Stimulated activated CD8-positive, alpha-beta memory T cell treated with anti-CD3 and anti-CD28 coated beads, Interleukin-7, amount 100 ng/mL, for 48 hours (primary cell): ENCODE measurements at regions not wholly inside any gene's neighbourhood (a gene's known extent, or its start where the extent isn't known, plus 50 kb on each side); places are given as distances from the start of the nearest gene placed in this dataset.
"Not testable (repeated sequence)": the region's sequence is repeated elsewhere in the genome, so short reads cannot be mapped to it uniquely, and the experiment has no call there.

Experiments
- DNase-seq, 2 donors: peaks; one replicate each; pipeline ENCODE4 v3.0.0-alpha.2; 2020; ENCODE audit warnings: low read depth in 1 of 2; ENCODE audit errors: extremely low read depth in 1 of 2

DNA sequence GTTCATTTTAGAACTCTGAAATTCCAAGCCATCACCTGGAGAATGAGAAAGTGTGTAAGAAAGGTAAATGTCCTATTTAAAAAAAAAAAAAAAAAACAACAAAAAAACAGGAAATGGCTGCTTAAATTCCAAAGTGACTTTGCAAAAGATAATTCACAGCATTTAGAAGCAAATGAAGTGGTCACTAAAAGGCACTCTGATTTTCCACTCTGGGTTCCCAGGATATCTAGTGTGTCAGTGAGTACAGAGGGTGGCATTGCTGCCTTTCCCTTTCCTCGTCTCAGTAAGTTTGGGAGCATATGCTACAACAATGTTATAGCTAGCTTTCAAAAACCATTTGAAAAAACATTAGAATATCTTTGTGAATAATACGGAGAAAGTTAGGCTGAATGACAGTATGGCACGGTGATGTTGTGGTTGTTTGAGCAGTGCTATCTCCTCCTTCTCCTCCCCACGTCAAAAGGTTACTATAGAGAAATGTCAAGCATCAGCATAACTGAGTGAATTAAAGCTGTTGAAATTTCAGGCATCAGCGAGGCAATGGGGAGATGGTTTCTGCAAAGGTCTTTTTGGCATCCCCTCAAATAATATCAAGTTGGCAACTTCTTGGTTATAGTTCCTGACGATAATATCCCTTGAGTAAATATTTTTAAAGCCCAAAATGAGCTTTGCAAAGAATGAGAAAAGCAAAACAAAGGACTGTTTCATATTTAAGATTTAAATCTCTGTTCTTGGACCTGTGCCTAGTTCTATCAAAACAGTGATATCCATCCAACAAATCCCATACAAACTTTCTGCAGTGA lies 164.5 kb upstream of the E2F7 start:
- no peak for DNase-seq

DNA sequence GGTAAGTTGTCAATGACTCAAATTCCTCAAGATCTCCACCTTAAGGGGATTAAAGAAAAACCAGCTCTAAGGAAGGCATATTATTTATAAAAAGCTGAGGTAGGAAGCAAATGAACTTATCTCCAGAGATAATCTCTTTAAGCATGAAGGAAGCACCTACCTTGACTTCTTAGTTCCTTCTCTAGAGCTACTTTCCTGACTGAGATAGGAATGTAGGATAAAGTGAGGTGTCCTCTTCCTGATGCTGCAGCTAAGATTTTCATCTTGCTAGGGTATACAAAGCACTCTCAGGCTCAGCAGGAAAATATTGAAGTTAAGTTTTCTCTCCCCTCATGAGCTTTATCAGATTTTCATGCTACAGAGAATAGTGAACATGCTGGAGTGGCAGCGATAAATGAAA lies 163.0 kb upstream of the E2F7 start:
- no peak for DNase-seq

DNA sequence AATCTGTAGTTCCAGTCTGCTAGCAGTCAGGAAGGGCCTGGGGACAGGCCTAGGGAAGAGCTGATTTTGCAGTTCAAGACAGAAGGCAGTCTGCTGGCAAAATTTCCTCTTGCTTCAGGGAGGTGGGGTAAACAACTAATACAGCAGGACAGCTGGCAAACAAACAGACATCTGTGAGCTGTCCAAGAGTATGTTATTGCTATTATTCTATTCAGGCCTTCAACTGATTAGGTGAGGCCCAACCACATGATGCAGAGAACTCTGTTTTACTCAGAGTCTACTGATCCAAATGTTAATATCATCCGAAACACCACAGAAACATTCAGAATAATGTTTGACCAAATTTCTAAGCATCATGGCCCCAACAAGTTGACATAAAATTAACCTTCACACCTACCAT lies 161.0 kb upstream of the E2F7 start:
- DNase-seq: no peak

DNA sequence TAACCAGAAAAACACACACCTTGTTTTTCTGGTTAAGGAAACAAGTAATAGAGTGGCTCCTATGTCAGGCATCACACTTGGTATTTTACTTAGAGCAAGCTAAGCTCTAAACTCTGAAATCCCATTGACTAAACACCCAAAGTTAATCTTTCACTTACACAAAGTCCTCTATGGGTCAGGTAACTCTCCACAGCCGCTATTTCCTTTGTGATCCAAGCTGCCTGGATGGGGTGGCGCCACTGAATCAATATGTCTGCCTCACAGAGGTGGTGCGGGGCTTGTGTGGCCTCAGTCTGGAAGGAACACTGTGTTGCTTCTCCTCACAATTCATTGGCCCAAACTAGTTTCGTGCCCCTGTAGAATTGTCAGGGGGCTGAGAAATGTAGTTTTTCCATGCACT lies 160.0 kb upstream of the E2F7 start:
- DNase-seq: no peak

- no peak for DNase-seq
Observed at GRCh38 chr12:77224346-77224745, 159.0 kb upstream of the E2F7 start.

GRCh38 chr12:77222336-77222735 lies 157.0 kb upstream of the E2F7 start:
- DNase-seq: no peak

- DNase-seq: no peak
Observed at GRCh38 chr12:77220586-77220985, 155.2 kb upstream of the E2F7 start.

DNA sequence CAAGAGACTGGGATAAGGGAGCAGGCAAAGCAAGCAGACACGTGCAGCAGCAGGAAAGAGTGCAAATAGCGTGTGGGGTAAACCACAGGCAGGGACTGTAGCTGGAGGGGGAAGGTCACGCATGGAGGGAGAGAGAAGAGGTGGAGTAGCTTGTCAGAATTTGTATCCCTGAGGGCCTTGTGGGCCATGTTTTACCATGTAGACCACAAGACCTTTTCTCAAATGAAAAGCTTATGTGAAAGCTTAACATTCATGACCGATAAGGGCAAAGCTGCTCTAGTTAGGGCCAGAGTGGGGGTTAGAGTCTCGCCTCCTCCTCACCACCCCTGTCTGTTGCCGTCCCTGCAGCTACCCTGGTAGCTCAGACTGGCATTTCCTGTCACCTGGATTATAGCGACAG lies 152.9 kb upstream of the E2F7 start:
- DNase-seq: no peak

DNA sequence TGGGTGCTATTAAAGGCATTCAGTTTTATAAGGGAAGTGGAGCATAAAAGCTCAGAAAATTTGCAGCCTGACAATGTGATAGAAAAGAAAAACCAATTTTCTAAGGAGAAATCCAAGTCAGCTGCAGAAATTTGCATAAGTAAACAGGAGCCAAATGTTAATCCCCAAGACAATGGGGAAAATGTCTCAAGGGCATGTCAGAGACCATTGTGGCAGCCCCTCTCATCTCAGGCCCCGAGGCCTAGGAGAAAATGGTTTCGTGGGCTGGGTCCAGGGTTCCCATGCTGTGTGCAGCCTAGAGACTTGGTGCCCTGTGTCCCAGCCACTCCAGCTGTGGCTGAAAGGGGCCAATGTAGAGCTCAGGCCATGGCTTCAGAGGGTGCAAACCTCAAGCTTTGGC lies 150.8 kb upstream of the E2F7 start:
- not testable (repeated sequence) for DNase-seq

DNA sequence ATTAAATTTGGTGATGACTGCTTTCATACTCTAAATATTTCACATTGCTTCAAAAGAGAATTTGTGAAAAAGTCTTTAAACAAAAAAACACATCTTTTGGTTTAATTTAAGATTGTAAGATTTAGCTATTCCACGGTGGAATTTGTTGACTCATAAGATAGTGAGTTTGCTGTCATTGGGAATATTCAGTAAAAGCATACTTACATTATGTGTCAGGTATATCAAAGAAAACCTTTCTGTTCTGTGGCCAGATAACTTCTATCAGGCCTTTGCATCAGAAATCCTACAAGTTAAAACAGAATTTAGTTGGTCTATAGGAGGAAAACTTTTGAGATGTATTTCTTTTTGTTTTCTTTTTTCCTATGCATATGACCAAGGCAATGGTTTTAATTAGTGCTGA lies 148.8 kb upstream of the E2F7 start:
- DNase-seq: no peak

GRCh38 chr12:77213319-77213718 lies 147.9 kb upstream of the E2F7 start:
- no peak for DNase-seq

DNA sequence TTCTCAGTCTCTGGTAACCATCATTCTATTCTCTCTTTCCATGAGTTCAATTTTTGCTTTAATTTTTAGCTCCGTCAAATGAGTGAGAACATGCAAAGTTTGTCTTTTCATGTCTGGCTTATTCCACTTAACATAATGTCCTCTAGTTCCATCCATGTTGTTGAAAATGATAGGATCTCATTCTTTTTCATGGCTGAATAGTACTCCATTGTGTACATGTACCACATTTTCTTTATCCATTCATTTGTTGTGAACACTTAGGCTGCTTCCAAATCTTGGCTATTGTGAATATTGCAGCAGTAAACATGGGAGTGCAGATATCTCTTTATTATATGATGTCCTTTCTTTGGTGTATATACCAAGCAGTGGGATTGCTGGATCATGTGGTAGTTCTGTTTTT lies 145.4 kb upstream of the E2F7 start:
- DNase-seq: no peak

GRCh38 chr12:77204083-77204482 lies 138.7 kb upstream of the E2F7 start:
- no peak for DNase-seq

DNA sequence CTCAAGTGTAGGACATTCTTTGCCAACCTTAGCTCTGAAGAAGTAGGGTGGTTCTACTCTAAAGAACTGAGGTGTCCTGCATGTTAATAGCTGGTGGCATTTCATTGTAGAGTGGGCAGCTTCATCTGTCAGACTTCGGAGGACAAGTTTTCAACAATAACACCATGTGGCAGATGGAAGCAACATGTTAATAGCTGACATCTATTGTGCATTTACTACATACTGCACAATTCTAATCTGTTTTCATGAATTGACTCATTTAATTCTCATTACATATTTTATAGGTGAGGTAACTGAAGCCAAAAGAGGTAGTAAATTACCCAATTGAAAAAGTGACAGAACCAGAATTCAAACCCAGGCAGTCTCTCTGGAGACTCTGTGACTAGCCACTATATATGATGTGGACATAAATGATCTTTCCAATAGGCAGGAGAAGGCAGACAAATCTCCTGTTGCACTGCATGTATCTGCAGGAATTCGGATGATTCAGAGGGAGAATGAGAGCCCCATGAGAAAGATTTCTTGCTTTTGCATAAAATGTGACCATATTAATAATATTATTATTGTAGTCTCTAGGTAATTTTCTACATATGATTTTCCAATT lies 137.2 kb upstream of the E2F7 start:
- no peak for DNase-seq

DNA sequence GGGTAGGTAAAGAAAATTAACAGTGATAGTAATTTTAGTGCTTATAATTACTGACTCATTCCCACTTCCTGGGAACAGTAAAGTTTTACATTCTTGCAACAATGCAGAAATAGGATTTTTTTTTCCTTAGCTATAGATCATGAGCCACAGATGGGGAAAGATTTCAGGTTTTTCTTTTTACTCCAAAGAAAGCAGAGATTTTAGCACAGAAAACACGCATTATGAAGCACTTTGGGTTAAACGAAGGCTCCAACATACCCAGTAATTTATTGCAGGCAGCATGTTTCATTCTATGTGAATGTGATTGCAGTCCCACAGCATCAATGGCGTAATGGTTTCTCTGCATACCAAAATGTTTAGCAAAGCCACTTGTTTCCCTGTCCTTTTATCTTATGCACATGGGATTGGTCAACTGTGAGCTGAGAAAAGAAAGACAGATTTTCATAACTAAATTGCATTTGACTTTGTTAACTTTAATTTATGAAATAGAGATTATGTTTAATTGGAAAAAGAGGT lies 124.6 kb upstream of the E2F7 start:
- DNase-seq: no peak

GRCh38 chr12:77189458-77189857 lies 124.1 kb upstream of the E2F7 start:
- no peak for DNase-seq

- DNase-seq: no peak
Observed at GRCh38 chr12:77179515-77179914, 114.1 kb upstream of the E2F7 start.

- no peak for DNase-seq
Observed at GRCh38 chr12:77167801-77168200, 102.4 kb upstream of the E2F7 start.

- DNase-seq: no peak
Observed at GRCh38 chr12:77166696-77167095, 101.3 kb upstream of the E2F7 start.

- no peak for DNase-seq
Observed at GRCh38 chr12:77163074-77164038, 98.0 kb upstream of the E2F7 start.

- DNase-seq: no peak
Observed at GRCh38 chr12:77161944-77162343, 96.6 kb upstream of the E2F7 start.
